Endothelial cell of umbilical vein (primary cell): ENCODE measurements at regions not wholly inside any gene's neighbourhood (a gene's known extent, or its start where the extent isn't known, plus 50 kb on each side); places are given as distances from the start of the nearest gene placed in this dataset.

ENCODE experiments used
- GATA2 ChIP-seq: IDR thresholded peaks from 2 replicates; pipeline ENCODE4 v1.7.0; 2011; ENCODE audit warnings: low read depth, mild to moderate bottlenecking, moderate library complexity, mixed read lengths, low read length; ENCODE audit not compliant: insufficient read length, insufficient read depth
- POLR2A ChIP-seq: IDR thresholded peaks from 2 replicates; pipeline ENCODE4 v1.6.1; 2012; ENCODE audit warnings: low read depth, mild to moderate bottlenecking, control low read depth, low read length
- POLR2AphosphoS5 ChIP-seq: IDR thresholded peaks from 2 replicates; pipeline ENCODE4 v1.6.1; 2012; ENCODE audit warnings: low read depth, mild to moderate bottlenecking, control low read depth, low read length, moderate library complexity; ENCODE audit not compliant: insufficient read depth
- TF ChIP-seq, protein P1 (sequence below), 2 donors: IDR thresholded peaks; 1 replicate in 1 of 2; 2 replicates in 1 of 2; pipeline ENCODE4 v1.5.1; 2011; ENCODE audit warnings: low read length in 2 of 2, mild to moderate bottlenecking in 2 of 2, moderate library complexity in 2 of 2, control low read depth in 1 of 2, inconsistent platforms in 1 of 2, low read depth in 1 of 2; ENCODE audit not compliant: insufficient read depth in 1 of 2; ENCODE audit errors: extremely low read depth in 1 of 2

GRCh38 chr1:244212797-244213475, 161.9 kb downstream of the ZBTB18 start:
- TF ChIP-seq POLR2AphosphoS5 (no peak), GATA2 (no peak), POLR2A (no peak)
- TF ChIP-seq, protein P1, sequence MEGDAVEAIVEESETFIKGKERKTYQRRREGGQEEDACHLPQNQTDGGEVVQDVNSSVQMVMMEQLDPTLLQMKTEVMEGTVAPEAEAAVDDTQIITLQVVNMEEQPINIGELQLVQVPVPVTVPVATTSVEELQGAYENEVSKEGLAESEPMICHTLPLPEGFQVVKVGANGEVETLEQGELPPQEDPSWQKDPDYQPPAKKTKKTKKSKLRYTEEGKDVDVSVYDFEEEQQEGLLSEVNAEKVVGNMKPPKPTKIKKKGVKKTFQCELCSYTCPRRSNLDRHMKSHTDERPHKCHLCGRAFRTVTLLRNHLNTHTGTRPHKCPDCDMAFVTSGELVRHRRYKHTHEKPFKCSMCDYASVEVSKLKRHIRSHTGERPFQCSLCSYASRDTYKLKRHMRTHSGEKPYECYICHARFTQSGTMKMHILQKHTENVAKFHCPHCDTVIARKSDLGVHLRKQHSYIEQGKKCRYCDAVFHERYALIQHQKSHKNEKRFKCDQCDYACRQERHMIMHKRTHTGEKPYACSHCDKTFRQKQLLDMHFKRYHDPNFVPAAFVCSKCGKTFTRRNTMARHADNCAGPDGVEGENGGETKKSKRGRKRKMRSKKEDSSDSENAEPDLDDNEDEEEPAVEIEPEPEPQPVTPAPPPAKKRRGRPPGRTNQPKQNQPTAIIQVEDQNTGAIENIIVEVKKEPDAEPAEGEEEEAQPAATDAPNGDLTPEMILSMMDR (IDR thresholded peaks at IDR 0.05; ENCODE audit: extremely low read depth in 1 of 2, insufficient read depth in 1 of 2, low read depth in 1 of 2, low read length in 2 of 2) = no peak
